HG02852 (cell line): ENCODE measurements at regions not wholly inside any gene's neighbourhood (a gene's known extent, or its start where the extent isn't known, plus 50 kb on each side); places are given as distances from the start of the nearest gene placed in this dataset.

ENCODE experiments used
- ATAC-seq: cut with Tn5 transposase; IDR thresholded peaks from one replicate; pipeline ENCODE4 v1.9.1; 2021; ENCODE audit warnings: mild to moderate bottlenecking, moderate library complexity; ENCODE audit not compliant: unreplicated experiment

- ATAC-seq = no peak
Measured at GRCh38 chr11:112831041-112831440, 130.2 kb upstream of the NCAM1 start.

GRCh38 chr11:112831969-112832766 is 129.1 kb upstream of the NCAM1 start:
- no peak for ATAC-seq

- ATAC-seq = no peak
Measured at GRCh38 chr11:112834277-112834755, 126.9 kb upstream of the NCAM1 start.

- no peak for ATAC-seq
Measured at GRCh38 chr11:112835591-112836255, 125.5 kb upstream of the NCAM1 start.

GRCh38 chr11:112836256-112836602 is 125.0 kb upstream of the NCAM1 start:
- no peak for ATAC-seq

- no peak for ATAC-seq
Measured at GRCh38 chr11:112837162-112837826, 123.9 kb upstream of the NCAM1 start.

GRCh38 chr11:112839051-112839450 is 122.2 kb upstream of the NCAM1 start:
- ATAC-seq = no peak

GRCh38 chr11:112841729-112842128 is 119.5 kb upstream of the NCAM1 start:
- no peak for ATAC-seq

GRCh38 chr11:112842151-112842550 is 119.1 kb upstream of the NCAM1 start:
- no peak for ATAC-seq

GRCh38 chr11:112844517-112844916 is 116.7 kb upstream of the NCAM1 start:
- no peak for ATAC-seq

- ATAC-seq = no peak
Measured at GRCh38 chr11:112847568-112847967, 113.7 kb upstream of the NCAM1 start.

- no peak for ATAC-seq
Measured at GRCh38 chr11:112852143-112852866, 108.9 kb upstream of the NCAM1 start.

- no peak for ATAC-seq
Measured at GRCh38 chr11:112856133-112856532, 105.1 kb upstream of the NCAM1 start.

- no peak for ATAC-seq
Measured at GRCh38 chr11:112856591-112856990, 104.6 kb upstream of the NCAM1 start.

- no peak for ATAC-seq
Measured at GRCh38 chr11:112858289-112859023, 102.8 kb upstream of the NCAM1 start.

- no peak for ATAC-seq
Measured at GRCh38 chr11:112859787-112860186, 101.4 kb upstream of the NCAM1 start.

- no peak for ATAC-seq
Measured at GRCh38 chr11:112861356-112861755, 99.9 kb upstream of the NCAM1 start.

GRCh38 chr11:112863305-112863704 is 97.9 kb upstream of the NCAM1 start:
- ATAC-seq = no peak

GRCh38 chr11:112864672-112865071 is 96.5 kb upstream of the NCAM1 start:
- ATAC-seq = no peak

- no peak for ATAC-seq
Measured at GRCh38 chr11:112871909-112872500, 89.2 kb upstream of the NCAM1 start.
